OCI-LY7 (cell line): ENCODE measurements at regions not wholly inside any gene's neighbourhood (a gene's known extent, or its start where the extent isn't known, plus 50 kb on each side); places are given as distances from the start of the nearest gene placed in this dataset.

Experiments
- BruUV-seq: library from RNA; stranded (reverse); fragments of 400-500 nt; replicated peaks from 2 replicates; lab custom pipeline; 2021; lab: Mats Ljungman, UMichigan
- CTCF ChIA-PET: fragments of 300-600 bp; sonication (Branson Sonifier 250); formaldehyde crosslinking; loops from one replicate; lab custom pipeline; 2022; ENCODE audit warnings: antibody characterized with exemption; ENCODE audit not compliant: unreplicated experiment; lab: Charles Lee
- POLR2A ChIA-PET: fragments of 300-600 bp; sonication (Branson Sonifier 250); formaldehyde crosslinking; loops from one replicate; lab custom pipeline; 2022; ENCODE audit warnings: antibody characterized with exemption; lab: Charles Lee
- DNase-seq: peaks from one replicate; pipeline ENCODE4 v3.0.0-alpha.2; 2015; ENCODE audit warnings: low spot score
- H2AFZ ChIP-seq: fragments of 200-600 bp; sonication (generic), shearing (Covaris generic); 2 replicates; pipeline ENCODE4 v1.6.1; 2014; ENCODE audit warnings: mild to moderate bottlenecking, antibody characterized with exemption, low read length, moderate library complexity
- H3K27ac ChIP-seq: fragments of 200-600 bp; sonication (generic); 2 replicates; pipeline ENCODE4 v1.5.1; 2014; ENCODE audit warnings: mixed run types, low read depth, mild to moderate bottlenecking, moderate library complexity, low read length, inconsistent platforms; ENCODE audit not compliant: poor library complexity, severe bottlenecking
- H3K36me3 ChIP-seq: fragments of 200-600 bp; sonication (generic); 2 replicates; pipeline ENCODE4 v1.6.1; 2014; ENCODE audit warnings: mild to moderate bottlenecking, antibody characterized with exemption, low read length, moderate library complexity, mixed read lengths; ENCODE audit not compliant: insufficient read depth
- H3K4me1 ChIP-seq: fragments of 200-600 bp; sonication (generic); 2 replicates; pipeline ENCODE4 v1.5.1; 2014; ENCODE audit warnings: mild to moderate bottlenecking, low read length; ENCODE audit not compliant: insufficient read depth, poor library complexity, severe bottlenecking
- H3K4me2 ChIP-seq: fragments of 200-600 bp; sonication (generic); 2 replicates; pipeline ENCODE4 v1.6.1; 2014; ENCODE audit warnings: mild to moderate bottlenecking, low read length
- H3K4me3 ChIP-seq: fragments of 200-600 bp; sonication (generic); 2 replicates; pipeline ENCODE4 v1.5.1; 2014; ENCODE audit warnings: mild to moderate bottlenecking, low read depth, low read length; ENCODE audit not compliant: poor library complexity, severe bottlenecking
- H3K79me2 ChIP-seq: fragments of 200-600 bp; sonication (generic); 2 replicates; pipeline ENCODE4 v1.6.1; 2016; ENCODE audit warnings: low read depth, mild to moderate bottlenecking, low read length, moderate library complexity, mixed read lengths; ENCODE audit not compliant: insufficient read depth
- H3K9me2 ChIP-seq: fragments of 200-600 bp; sonication (generic); 2 replicates; pipeline ENCODE4 v1.6.1; 2016; ENCODE audit warnings: mild to moderate bottlenecking, low read length, mixed read lengths; ENCODE audit not compliant: insufficient read depth
- H3K9me3 ChIP-seq: fragments of 200-600 bp; sonication (generic); 2 replicates; pipeline ENCODE4 v1.6.1; 2014; ENCODE audit warnings: mild to moderate bottlenecking, mixed run types, low read length, mixed read lengths
- H4K20me1 ChIP-seq: fragments of 200-600 bp; sonication (generic); 2 replicates; pipeline ENCODE4 v1.6.1; 2014; ENCODE audit warnings: mild to moderate bottlenecking, antibody characterized with exemption, low read length, moderate library complexity, mixed read lengths; ENCODE audit not compliant: insufficient read depth
- EZH2phosphoT487 ChIP-seq: fragments of 200-600 bp; sonication (generic); IDR thresholded peaks from 2 replicates; pipeline ENCODE4 v1.6.1; 2018; ENCODE audit warnings: low read depth, borderline replicate concordance, mild to moderate bottlenecking, mixed run types, antibody characterized with exemption, low read length, moderate library complexity, mixed read lengths
- intact Hi-C: fragments of 100-400 bp; cut with micrococcal nuclease; formaldehyde crosslinking; loops from one replicate; pipeline ENCODE4 v1.10.0; 2022; ENCODE audit not compliant: unreplicated experiment
- TF ChIP-seq, protein P1 (sequence below): fragments of 200-600 bp; sonication (generic); conservative IDR thresholded peaks from 2 replicates; pipeline ENCODE4 v1.5.1; 2014; ENCODE audit warnings: mild to moderate bottlenecking, antibody characterized with exemption, low read length, moderate library complexity, mixed read lengths

DNA sequence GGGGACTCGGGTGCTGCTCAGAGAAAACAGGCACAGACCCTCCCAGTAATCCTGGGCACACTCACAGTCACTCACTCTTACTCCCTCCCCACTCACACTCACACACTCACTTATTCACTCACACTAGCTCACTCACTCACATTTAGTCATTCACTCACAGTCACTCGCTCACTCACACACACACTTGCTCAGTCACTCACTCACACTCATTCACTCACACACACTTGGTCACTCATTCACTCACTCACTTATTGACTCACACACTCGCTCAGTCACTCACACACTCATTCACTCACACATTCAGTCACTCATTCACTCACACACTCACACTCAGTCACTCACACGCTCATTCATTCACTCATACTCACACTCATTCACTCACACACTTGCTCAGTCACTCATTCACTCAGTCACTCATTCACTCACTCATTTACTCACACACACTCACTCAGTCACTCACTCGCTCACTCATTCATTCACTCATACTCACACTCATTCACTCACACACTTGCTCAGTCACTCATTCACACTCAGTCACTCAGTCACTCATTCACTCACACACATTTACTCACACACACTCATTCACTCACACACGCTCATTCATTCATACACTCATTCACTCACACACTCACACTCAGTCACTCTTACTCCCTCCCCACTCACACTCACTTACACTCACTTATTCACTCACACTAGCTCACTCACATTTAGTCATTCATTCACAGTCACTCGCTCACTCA, 164.2 kb upstream of the C1orf174 start:
- H4K20me1 ChIP-seq, result no peaks in the 10 kb centered on the region
- no peaks in the 10 kb centered on the region for H3K36me3 ChIP-seq
- H3K27ac ChIP-seq, result no peak overlapping the region
- no peak overlapping the region for H3K4me2 ChIP-seq
- ChIA-PET POLR2A (no interaction called here), CTCF (no interaction called here)
- no peaks in the 10 kb centered on the region for H3K9me3 ChIP-seq
- TF ChIP-seq, protein P1, sequence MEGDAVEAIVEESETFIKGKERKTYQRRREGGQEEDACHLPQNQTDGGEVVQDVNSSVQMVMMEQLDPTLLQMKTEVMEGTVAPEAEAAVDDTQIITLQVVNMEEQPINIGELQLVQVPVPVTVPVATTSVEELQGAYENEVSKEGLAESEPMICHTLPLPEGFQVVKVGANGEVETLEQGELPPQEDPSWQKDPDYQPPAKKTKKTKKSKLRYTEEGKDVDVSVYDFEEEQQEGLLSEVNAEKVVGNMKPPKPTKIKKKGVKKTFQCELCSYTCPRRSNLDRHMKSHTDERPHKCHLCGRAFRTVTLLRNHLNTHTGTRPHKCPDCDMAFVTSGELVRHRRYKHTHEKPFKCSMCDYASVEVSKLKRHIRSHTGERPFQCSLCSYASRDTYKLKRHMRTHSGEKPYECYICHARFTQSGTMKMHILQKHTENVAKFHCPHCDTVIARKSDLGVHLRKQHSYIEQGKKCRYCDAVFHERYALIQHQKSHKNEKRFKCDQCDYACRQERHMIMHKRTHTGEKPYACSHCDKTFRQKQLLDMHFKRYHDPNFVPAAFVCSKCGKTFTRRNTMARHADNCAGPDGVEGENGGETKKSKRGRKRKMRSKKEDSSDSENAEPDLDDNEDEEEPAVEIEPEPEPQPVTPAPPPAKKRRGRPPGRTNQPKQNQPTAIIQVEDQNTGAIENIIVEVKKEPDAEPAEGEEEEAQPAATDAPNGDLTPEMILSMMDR, result no peak
- TF ChIP-seq EZH2phosphoT487, result no peak
- H3K4me3 ChIP-seq, result no peak overlapping the region
- no peak for DNase-seq
- no TSS peak for BruUV-seq
- intact Hi-C loops, result no loop called here
- peaks cover 4% of the 10 kb centered on the region for H3K4me1 ChIP-seq
- no peaks in the 10 kb centered on the region for H3K79me2 ChIP-seq
- H2AFZ ChIP-seq, result no peak overlapping the region
- no peaks in the 10 kb centered on the region for H3K9me2 ChIP-seq

DNA sequence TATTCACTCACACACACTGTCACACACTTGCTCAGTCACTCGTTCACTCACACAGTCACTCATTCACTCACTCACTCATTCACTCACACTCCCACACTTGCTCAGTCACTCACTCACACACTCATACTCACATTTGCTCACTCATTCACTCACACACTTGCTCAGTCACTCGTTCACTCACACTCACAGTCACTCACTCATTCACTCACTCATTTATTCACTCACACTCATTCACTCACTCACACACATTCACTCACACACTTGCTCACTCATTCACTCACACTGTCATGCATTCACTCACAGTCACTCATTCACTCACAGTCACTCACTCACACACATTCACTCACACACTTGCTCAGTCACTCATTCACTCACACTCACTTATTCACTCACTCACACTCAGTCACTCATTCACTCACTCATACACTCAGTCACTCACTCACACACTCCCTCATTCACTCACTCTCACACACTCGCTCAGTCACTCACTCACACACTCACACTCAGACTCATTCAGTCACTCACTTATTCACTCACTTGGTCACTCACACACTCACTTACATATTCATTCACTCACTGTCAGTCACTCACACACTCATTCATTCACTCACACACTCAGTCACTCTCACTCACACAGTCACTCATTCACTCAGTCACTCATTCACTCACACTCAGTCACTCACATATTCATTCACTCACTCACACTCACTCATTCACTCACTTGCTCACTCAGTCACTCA, 167.0 kb upstream of the C1orf174 start:
- Histone ChIP-seq H3K4me2 (no peak overlapping the region), H3K4me3 (no peak overlapping the region), H3K27ac (no peak overlapping the region), H3K79me2 (no peaks in the 10 kb centered on the region), H2AFZ (no peak overlapping the region), H3K36me3 (no peaks in the 10 kb centered on the region), H3K9me3 (no peaks in the 10 kb centered on the region), H3K4me1 (peaks cover 30% of the 10 kb centered on the region), H3K9me2 (no peaks in the 10 kb centered on the region), H4K20me1 (no peaks in the 10 kb centered on the region)
- DNase-seq, result no peak
- intact Hi-C loops, result no loop called here
- CTCF ChIA-PET, result no interaction called here
- POLR2A ChIA-PET, result no interaction called here
- TF ChIP-seq EZH2phosphoT487, result no peak
- TF ChIP-seq, protein P1, result no peak
- BruUV-seq, result no TSS peak

DNA sequence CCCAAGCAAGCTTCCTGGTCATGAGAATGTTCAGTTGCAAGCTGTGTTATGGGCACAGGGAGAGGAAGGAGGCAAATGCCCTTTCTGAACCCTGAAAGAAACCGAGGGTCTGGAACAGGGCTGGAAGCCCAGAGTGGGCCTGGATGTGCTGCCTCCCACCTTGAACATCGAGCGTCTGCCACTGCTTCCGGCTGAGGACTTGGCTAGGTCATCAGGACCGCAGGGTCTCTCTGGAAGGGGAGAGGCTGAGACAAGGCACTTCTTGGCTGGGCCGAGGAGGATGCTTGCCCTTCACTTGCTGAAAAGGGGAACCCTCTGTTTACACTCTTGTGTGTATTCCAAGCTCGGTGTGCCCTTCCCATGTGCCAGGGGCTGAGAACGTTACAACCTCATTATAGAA, 168.0 kb upstream of the C1orf174 start:
- intact Hi-C loops, result no loop called here
- Histone ChIP-seq H3K9me3 (no peaks in the 10 kb centered on the region), H3K27ac (no peak overlapping the region), H3K4me1 (peaks cover 40% of the 10 kb centered on the region), H4K20me1 (no peaks in the 10 kb centered on the region), H3K4me3 (no peak overlapping the region), H3K79me2 (no peaks in the 10 kb centered on the region), H3K4me2 (no peak overlapping the region), H3K36me3 (no peaks in the 10 kb centered on the region), H2AFZ (no peak overlapping the region), H3K9me2 (no peaks in the 10 kb centered on the region)
- ChIA-PET CTCF (no interaction called here), POLR2A (no interaction called here)
- no peak for DNase-seq
- TF ChIP-seq EZH2phosphoT487, result no peak
- no TSS peak for BruUV-seq
